Suprapubic skin (tissue), 3 donors: ENCODE measurements at regions not wholly inside any gene's neighbourhood (a gene's known extent, or its start where the extent isn't known, plus 50 kb on each side); places are given as distances from the start of the nearest gene placed in this dataset.

Source experiments
- CTCF ChIP-seq, 2 donors: fragments of 200-600 bp in 1 of 2; fragments of 450-650 bp in 1 of 2; sonication (generic) in 1 of 2; IDR thresholded peaks; one replicate each; pipeline ENCODE4 v1.5.1; 2016 to 2019; ENCODE audit warnings: antibody characterized with exemption in 2 of 2, mild to moderate bottlenecking in 1 of 2, moderate library complexity in 1 of 2
- EP300 ChIP-seq: sonication (generic); formaldehyde crosslinking; IDR thresholded peaks from one replicate; pipeline ENCODE4 v1.6.1; 2017; ENCODE audit warnings: antibody characterized with exemption
- POLR2A ChIP-seq, 2 donors: fragments of 450-650 bp; IDR thresholded peaks; one replicate each; pipeline ENCODE4 v1.6.1; 2017; ENCODE audit warnings: antibody characterized with exemption in 2 of 2, mild to moderate bottlenecking in 2 of 2, moderate library complexity in 2 of 2

- no peak for TF ChIP-seq CTCF (IDR thresholded peaks at IDR 0.05)
- no peak for TF ChIP-seq EP300
- no peak for TF ChIP-seq POLR2A (IDR thresholded peaks at IDR 0.05)
These were observed 218.4 kb upstream of the JARID2 start for GRCh38 chr6:15027472-15027871.
